ENCODE measurements at regions not wholly inside any gene's neighbourhood (a gene's known extent, or its start where the extent isn't known, plus 50 kb on each side); places are given as distances from the start of the nearest gene placed in this dataset.
"Not testable (repeated sequence)": the region's sequence is repeated elsewhere in the genome, so short reads cannot be mapped to it uniquely, and the experiment has no call there.

DNA sequence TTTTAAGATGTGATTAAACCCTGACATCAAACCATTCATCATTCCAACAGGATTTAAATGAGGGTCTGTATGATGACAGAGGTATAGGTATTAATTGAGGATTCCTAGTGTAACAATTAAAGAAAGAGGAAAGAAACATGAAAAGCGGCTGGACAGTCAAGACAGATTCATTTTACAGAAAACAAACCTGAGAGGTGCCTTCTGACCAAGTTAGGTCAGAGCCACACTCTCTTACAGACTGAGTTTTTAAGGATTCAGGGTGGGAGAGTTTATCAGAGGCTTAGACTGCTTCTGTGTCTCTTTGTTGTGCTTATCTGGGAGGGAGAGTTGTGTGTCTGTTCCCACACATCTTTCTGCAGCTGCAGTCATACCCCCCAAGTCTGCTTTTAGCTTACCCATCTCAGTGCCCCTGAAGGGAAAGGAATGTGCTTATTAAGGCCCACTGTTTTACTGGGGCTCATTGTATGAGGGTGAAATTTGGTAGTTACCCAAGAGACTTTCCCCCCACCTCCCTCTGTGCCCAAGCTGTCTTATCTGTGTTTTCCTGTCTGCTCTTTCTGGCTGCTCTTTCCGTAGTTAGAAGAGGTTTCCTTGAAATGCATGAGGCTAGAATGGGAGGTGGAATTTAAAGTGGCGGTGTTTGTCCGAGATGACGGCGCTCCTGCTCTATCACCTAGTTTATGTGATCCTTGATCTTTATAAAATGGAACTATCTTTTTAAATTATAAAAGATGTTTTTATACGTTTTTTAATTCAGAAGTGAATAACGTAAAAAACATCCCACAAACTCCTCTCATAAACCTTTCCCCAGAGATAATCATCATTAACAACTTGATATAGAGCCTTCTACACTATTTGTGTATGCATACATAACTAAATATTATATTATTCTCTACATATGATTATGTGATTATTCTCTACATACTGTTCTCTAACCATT is 96.0 kb upstream of the TNFSF4 start:
- no peaks in the 10 kb centered on the region for H3K27me3 ChIP-seq (ENCODE audit: control insufficient read depth, insufficient read depth, low read length)
- H3K27ac ChIP-seq (ENCODE audit: low read depth, low read length) = no peak overlapping the region
- H3K36me3 ChIP-seq (ENCODE audit: control insufficient read depth, insufficient read depth, low read length) = no peaks in the 10 kb centered on the region
- no peaks in the 10 kb centered on the region for H3K4me1 ChIP-seq (ENCODE audit: control insufficient read depth, insufficient read depth, low read length)
- H3K4me3 ChIP-seq (ENCODE audit: low read length) = no peak overlapping the region
- no peak overlapping the region for H3K9ac ChIP-seq (ENCODE audit: low read length)

DNA sequence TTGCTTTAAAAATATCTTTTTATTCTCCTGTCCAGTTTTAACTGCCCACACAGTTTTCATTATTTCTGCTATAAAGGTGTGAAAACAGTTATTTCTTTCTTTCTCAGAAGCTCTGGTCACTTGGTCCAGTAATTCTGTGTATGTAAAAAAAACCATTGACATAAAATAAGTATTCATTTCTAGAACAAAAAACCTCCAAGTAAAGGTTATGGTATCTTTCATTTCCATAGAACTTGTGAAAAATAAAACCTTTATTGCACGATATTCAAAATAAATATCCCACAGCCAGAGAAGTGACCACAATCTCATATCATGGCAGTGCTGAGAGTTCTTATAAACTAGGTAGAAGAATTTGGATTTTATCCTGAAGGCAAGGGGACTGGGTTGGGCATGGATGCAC is 96.9 kb upstream of the TNFSF4 start:
- Histone ChIP-seq H3K36me3 (ENCODE audit: control insufficient read depth, insufficient read depth, low read length) (no peaks in the 10 kb centered on the region), H3K4me3 (ENCODE audit: low read length) (no peak overlapping the region), H3K27ac (ENCODE audit: low read depth, low read length) (no peak overlapping the region), H3K4me1 (ENCODE audit: control insufficient read depth, insufficient read depth, low read length) (no peaks in the 10 kb centered on the region), H3K27me3 (ENCODE audit: control insufficient read depth, insufficient read depth, low read length) (no peaks in the 10 kb centered on the region), H3K9ac (ENCODE audit: low read length) (no peak overlapping the region)

DNA sequence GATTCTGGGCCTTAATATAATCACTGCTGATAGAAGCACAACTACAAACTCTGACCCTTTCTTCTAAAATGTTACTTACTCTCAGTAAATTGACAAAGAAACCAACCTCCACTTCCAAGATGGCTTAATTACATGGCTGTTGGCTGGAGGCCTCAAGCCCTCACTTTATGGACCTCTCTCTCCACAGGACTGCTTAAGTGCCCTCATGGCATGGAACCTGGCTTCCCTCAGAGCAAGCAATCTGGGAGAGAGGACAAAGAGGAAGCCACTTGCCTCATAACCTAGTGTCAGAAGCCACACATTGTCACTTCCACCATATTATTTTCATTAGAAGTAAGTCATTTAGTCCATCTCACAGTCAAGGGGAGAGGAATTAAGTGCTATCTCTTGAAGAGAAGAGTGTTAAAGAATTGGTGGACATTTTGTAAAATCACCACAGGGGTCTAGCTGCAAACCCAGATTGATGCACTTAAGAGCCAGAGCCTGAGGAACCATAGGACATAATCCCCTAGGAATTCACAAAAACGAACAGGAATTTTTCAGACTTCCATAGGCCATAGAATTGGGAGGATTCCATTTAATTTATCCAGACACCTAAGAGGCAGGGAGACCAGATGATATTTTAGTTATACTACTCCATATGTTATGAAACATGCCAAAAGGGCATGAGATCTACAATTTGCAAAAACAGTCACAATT is 97.5 kb upstream of the TNFSF4 start:
- no peak overlapping the region for H3K27ac ChIP-seq (ENCODE audit: low read depth, low read length)
- no peaks in the 10 kb centered on the region for H3K36me3 ChIP-seq (ENCODE audit: control insufficient read depth, insufficient read depth, low read length)
- H3K9ac ChIP-seq (ENCODE audit: low read length) = no peak overlapping the region
- no peak overlapping the region for H3K4me3 ChIP-seq (ENCODE audit: low read length)
- no peaks in the 10 kb centered on the region for H3K27me3 ChIP-seq (ENCODE audit: control insufficient read depth, insufficient read depth, low read length)
- H3K4me1 ChIP-seq (ENCODE audit: control insufficient read depth, insufficient read depth, low read length) = no peaks in the 10 kb centered on the region

DNA sequence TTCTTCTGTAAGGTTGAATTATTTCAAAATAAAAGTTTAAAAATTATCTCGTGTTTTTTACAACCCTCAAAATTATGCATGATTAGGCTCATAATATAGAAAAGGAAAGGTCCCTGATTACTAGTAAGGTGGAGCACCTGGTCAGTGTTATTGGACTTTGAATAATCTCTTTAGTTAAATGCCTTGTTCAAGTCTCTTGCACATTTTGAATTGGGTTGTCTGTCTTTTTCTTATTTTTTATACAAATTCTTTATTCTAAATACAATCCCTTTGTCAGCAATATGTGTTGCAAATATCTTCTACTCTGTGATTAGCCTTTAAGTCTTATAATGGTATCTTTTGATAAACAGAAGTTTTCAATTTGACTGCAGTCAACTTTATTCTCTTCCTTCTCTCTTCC is 100.7 kb upstream of the TNFSF4 start:
- Histone ChIP-seq H3K4me3 (ENCODE audit: low read length) (no peak overlapping the region), H3K36me3 (ENCODE audit: control insufficient read depth, insufficient read depth, low read length) (no peaks in the 10 kb centered on the region), H3K27me3 (ENCODE audit: control insufficient read depth, insufficient read depth, low read length) (no peaks in the 10 kb centered on the region), H3K4me1 (ENCODE audit: control insufficient read depth, insufficient read depth, low read length) (no peaks in the 10 kb centered on the region), H3K9ac (ENCODE audit: low read length) (no peak overlapping the region), H3K27ac (ENCODE audit: low read depth, low read length) (no peak overlapping the region)

DNA sequence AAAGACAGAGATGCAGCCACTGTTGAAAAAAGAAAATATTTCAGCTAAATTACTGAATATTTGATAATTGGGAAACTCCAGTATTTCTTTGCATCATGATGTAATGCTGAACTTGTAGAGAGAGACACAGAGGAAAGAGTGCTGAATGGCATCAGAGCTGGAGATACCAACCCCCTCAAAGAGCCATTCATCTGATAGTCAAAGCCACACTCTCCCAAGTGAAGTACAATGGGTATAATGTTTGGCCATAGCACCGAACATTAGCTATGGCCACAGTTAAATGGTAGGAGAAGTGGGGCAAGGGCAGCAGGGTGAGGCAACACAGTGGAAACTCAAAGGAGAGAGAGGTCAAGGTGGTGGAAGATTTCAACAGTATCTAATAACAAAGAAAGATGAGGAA is 107.5 kb upstream of the TNFSF4 start:
- H3K4me3 ChIP-seq (ENCODE audit: low read length) = no peak overlapping the region
- H3K27me3 ChIP-seq (ENCODE audit: control insufficient read depth, insufficient read depth, low read length) = no peaks in the 10 kb centered on the region

DNA sequence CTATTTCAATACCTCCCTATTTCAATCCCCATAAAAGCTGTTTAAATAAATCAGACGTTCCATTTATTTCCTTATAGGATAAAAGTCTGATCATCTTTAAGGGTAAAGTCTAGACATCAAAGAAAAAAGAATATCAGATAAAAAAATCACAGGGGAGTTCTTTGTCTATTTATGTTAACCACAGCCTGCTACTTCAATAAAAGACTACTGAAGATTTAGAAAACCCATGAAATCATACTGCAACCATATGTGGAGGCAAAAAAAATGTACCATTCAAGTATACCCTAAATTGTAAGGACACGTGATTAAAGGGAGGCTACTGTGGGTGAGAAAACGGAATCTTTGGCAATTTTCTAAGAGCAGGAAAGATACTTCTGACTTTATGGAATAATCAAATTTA is 108.2 kb upstream of the TNFSF4 start:
- H3K36me3 ChIP-seq (ENCODE audit: control insufficient read depth, insufficient read depth, low read length) = no peaks in the 10 kb centered on the region
- H3K4me3 ChIP-seq (ENCODE audit: low read length) = no peak overlapping the region
- H3K4me1 ChIP-seq (ENCODE audit: control insufficient read depth, insufficient read depth, low read length) = no peaks in the 10 kb centered on the region

More for the DNA sequence above, 107.5 kb upstream of the TNFSF4 start:
- Histone ChIP-seq H3K9ac (ENCODE audit: low read length) (no peak overlapping the region), H3K36me3 (ENCODE audit: control insufficient read depth, insufficient read depth, low read length) (no peaks in the 10 kb centered on the region), H3K4me1 (ENCODE audit: control insufficient read depth, insufficient read depth, low read length) (no peaks in the 10 kb centered on the region), H3K27ac (ENCODE audit: low read depth, low read length) (no peak overlapping the region)

DNA sequence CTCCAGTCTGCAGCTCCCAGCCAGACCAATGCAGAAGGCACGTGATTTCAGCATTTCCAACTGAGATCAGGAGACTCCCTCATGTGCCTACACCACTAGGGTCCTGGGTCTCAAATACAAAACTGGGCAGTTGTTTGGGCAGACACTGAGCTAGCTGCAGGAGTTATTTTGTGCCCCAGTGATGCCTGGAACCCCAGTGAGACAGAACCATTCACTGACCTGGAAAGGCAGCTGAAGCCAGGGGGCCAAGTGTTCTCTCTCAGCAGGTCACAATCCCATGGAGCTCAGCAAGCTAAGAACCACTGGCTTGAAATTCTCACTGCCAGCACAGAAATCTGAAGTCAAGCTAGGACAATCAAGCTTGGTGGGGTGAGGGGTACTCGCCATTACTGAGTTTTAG is 111.7 kb upstream of the TNFSF4 start:
- Histone ChIP-seq H3K27me3 (ENCODE audit: control insufficient read depth, insufficient read depth, low read length) (no peaks in the 10 kb centered on the region), H3K9ac (ENCODE audit: low read length) (no peak overlapping the region), H3K36me3 (ENCODE audit: control insufficient read depth, insufficient read depth, low read length) (no peaks in the 10 kb centered on the region), H3K4me3 (ENCODE audit: low read length) (no peak overlapping the region), H3K27ac (ENCODE audit: low read depth, low read length) (no peak overlapping the region), H3K4me1 (ENCODE audit: control insufficient read depth, insufficient read depth, low read length) (no peaks in the 10 kb centered on the region)

More for the DNA sequence above, 108.2 kb upstream of the TNFSF4 start:
- Histone ChIP-seq H3K9ac (ENCODE audit: low read length) (no peak overlapping the region), H3K27me3 (ENCODE audit: control insufficient read depth, insufficient read depth, low read length) (no peaks in the 10 kb centered on the region), H3K27ac (ENCODE audit: low read depth, low read length) (no peak overlapping the region)

DNA sequence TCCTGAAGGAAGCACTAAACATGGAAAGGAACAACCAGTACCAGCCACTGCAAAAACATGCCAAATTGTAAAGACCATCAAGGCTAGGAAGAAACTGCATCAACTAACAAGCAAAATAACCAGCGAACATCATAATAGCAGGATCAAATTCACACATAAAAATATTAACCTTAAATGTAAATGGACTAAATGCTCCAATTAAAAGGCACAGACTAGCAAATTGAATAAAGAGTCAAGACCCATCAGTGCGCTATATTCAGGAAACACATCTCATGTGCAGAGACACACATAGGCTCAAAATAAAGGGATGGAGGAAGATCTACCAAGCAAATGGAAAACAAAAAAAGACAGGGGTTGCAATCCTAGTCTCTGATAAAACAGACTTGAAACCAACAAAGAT is 117.2 kb upstream of the TNFSF4 start:
- H3K9ac ChIP-seq (ENCODE audit: low read length); H3K4me1 ChIP-seq (ENCODE audit: control insufficient read depth, insufficient read depth, low read length); H3K27ac ChIP-seq (ENCODE audit: low read depth, low read length); H3K27me3 ChIP-seq (ENCODE audit: control insufficient read depth, insufficient read depth, low read length); H3K36me3 ChIP-seq (ENCODE audit: control insufficient read depth, insufficient read depth, low read length); H3K4me3 ChIP-seq (ENCODE audit: low read length): not testable (repeated sequence)

DNA sequence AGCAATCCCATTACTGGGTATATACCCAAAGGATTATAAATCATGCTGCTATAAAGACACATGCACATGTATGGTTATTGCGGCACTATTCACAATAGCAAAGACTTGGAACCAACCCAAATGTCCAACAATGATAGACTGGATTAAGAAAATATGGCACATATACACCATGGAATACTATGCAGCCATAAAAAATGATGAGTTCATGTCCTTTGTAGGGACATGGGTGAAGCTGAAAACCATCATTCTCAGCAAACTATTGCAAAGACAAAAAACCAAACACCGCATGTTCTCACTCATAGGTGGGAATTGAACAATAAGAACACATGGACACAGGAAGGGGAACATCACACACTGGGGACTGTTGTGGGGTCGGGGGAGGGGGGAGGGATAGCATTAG is 120.9 kb upstream of the TNFSF4 start:
- not testable (repeated sequence) for H3K4me1 ChIP-seq (ENCODE audit: control insufficient read depth, insufficient read depth, low read length); H3K27me3 ChIP-seq (ENCODE audit: control insufficient read depth, insufficient read depth, low read length); H3K27ac ChIP-seq (ENCODE audit: low read depth, low read length); H3K9ac ChIP-seq (ENCODE audit: low read length); H3K36me3 ChIP-seq (ENCODE audit: control insufficient read depth, insufficient read depth, low read length); H3K4me3 ChIP-seq (ENCODE audit: low read length)

DNA sequence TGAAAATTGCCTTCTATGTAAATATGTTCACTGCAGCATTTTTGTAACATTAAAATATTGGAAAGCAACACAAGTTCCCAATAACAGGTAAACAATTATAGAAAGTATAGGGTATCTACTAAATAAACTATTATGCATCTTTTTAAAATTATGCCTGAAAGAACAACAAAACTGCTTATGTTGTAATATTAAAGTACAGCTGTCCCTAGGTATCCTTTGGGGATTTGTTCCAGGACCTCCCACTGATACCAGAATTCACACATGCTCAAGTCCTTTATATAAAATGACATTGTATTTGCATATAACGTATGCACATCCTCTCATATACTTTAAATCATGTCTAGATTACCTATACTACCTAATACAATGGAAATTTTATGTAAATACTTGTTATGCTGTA is 121.8 kb upstream of the TNFSF4 start:
- Histone ChIP-seq H3K27ac (ENCODE audit: low read depth, low read length) (no peak overlapping the region), H3K4me3 (ENCODE audit: low read length) (no peak overlapping the region), H3K9ac (ENCODE audit: low read length) (no peak overlapping the region), H3K27me3 (ENCODE audit: control insufficient read depth, insufficient read depth, low read length) (no peaks in the 10 kb centered on the region), H3K36me3 (ENCODE audit: control insufficient read depth, insufficient read depth, low read length) (no peaks in the 10 kb centered on the region), H3K4me1 (ENCODE audit: control insufficient read depth, insufficient read depth, low read length) (no peaks in the 10 kb centered on the region)

DNA sequence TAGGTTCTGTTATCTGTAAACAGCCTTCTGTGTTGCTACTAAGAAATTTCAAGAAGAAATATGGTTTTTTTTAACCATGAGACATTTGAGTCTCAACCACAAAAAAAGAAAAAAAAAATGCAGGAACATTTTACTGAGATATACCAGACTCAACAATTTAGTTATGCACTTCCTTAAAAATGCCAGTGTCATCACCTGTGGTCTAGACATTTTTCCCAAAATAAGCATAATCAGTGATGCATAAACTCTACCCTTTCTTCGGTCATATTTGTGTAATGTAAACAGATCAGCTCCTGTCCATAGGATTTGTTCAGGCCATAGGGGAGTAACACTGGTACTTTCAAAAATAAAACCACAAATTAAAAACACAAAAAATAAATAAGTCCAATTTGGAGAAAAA is 122.6 kb upstream of the TNFSF4 start:
- Histone ChIP-seq H3K36me3 (ENCODE audit: control insufficient read depth, insufficient read depth, low read length) (no peaks in the 10 kb centered on the region), H3K27ac (ENCODE audit: low read depth, low read length) (no peak overlapping the region), H3K4me3 (ENCODE audit: low read length) (no peak overlapping the region), H3K27me3 (ENCODE audit: control insufficient read depth, insufficient read depth, low read length) (no peaks in the 10 kb centered on the region), H3K4me1 (ENCODE audit: control insufficient read depth, insufficient read depth, low read length) (no peaks in the 10 kb centered on the region), H3K9ac (ENCODE audit: low read length) (no peak overlapping the region)

DNA sequence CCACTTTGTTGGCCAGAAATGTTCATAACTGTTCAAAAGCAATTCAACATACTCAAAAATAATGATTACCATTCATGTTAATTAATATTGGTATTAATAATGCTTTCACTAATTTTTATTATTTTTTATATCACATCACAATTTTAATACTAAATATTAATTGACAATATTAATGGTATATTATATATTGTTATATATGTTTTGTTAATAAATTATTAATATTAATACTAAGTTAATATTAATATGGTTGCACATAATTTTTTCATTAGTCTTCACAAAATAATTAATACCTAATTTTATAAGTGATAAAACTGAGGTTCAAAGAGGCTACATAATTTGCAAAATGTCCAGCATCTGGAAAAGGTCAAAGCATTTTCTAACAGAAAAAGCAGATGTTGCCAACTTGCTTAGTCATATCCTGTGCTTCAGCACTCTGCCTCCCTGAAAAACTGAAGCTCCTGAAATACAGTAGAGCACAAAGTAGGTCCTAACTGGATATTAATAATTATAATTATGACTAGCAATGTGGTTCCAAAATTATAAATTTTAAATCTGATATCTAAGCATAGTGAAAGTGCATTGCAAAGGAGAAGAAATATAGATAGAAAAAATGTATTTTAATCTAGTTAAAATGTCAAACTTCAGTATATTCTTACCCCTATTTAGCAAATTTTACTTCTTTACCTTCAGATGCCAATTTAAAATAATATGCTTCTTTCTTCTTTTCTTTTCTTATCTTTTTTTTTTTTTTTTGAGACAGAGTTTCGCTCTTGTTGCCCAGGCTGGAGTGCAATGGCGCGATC is 123.2 kb upstream of the TNFSF4 start:
- H3K27ac ChIP-seq (ENCODE audit: low read depth, low read length) = no peak overlapping the region
- no peaks in the 10 kb centered on the region for H3K36me3 ChIP-seq (ENCODE audit: control insufficient read depth, insufficient read depth, low read length)
- H3K27me3 ChIP-seq (ENCODE audit: control insufficient read depth, insufficient read depth, low read length) = no peaks in the 10 kb centered on the region
- no peak overlapping the region for H3K9ac ChIP-seq (ENCODE audit: low read length)
- no peak overlapping the region for H3K4me3 ChIP-seq (ENCODE audit: low read length)
- no peaks in the 10 kb centered on the region for H3K4me1 ChIP-seq (ENCODE audit: control insufficient read depth, insufficient read depth, low read length)

All from rectal smooth muscle tissue (tissue), 1 donor.